NOMO-1 treated with DMSO at 0.1 percent for 48 hours (cell line): ENCODE measurements at regions not wholly inside any gene's neighbourhood (a gene's known extent, or its start where the extent isn't known, plus 50 kb on each side); places are given as distances from the start of the nearest gene placed in this dataset.
A peak's percentile ranks its signal among the peaks of the same experiment; 100 is the strongest.
"Not testable (repeated sequence)": the region's sequence is repeated elsewhere in the genome, so short reads cannot be mapped to it uniquely, and the experiment has no call there.

Source experiments
- DNase-seq: peaks from one replicate; lab custom pipeline; 2025; ENCODE audit not compliant: unreplicated experiment; lab: John Stamatoyannopoulos, UW

GRCh38 chr9:72433616-72434267, 68.7 kb upstream of the ZFAND5 start:
- DNase-seq, result not testable (repeated sequence)

- DNase-seq, result no peak
Observed at GRCh38 chr9:72431036-72431435, 66.0 kb upstream of the ZFAND5 start.

- DNase-seq, result no peak
Observed at GRCh38 chr9:72428329-72428728, 63.3 kb upstream of the ZFAND5 start.

GRCh38 chr9:72427801-72428200, 62.8 kb upstream of the ZFAND5 start:
- no peak for DNase-seq

DNA sequence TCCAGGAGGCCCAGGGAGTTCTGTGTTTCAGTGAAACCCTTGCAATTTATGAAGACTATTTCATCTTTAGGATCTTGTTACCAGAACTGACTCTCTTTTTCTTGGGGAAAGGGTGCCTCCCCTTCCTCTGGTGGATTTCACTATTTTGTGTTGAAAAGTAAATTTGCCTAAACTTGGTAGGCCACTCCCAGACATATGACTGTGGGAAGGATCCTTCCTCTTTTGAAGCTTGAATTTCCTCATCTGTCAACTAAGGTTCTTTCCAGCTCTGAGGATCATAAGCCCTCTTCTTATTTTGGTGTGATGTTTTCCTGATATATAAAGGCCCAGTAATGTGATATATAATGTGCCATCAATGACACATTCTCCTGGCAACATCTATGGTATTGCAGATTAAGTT, 59.1 kb upstream of the ZFAND5 start:
- peak; percentile 32 for DNase-seq

DNA sequence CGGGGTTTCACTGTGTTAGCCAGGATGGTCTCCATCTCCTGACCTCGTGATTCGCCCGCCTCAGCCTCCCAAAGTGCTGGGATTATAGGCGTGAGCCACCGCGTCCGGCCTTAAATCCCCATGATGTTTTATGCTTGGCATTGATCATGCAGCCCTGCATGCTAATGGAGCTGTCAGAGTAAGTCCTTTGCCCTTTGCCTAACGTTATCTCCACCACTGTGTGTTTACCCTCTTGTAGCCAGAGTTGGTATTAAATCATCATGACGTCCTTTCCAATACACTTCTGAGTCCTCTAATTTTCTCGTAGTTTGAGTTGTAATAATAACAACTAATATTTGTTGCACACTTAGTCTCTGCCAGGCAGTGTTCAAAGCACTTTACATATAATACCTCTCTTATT, 57.2 kb upstream of the ZFAND5 start:
- DNase-seq, result no peak

DNA sequence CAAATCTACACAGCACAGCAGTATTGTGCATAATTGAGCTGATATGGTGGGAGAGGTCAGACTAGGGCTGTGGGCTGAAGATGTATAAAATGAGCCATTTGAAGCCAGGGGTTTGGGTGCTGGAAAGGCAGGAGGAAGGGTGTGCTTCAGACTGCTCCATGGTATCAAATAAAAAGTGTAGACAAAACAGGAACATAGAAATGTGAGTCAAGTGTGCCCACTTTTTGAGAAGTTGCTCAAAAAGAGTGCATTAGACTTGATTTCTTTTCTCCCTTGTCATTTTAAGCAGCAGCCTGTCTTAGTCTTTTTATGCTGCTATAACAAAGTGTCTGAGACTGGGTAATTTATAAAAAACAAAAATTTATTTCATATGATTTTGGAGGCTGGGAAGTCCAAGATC, 55.8 kb upstream of the ZFAND5 start:
- no peak for DNase-seq

DNA sequence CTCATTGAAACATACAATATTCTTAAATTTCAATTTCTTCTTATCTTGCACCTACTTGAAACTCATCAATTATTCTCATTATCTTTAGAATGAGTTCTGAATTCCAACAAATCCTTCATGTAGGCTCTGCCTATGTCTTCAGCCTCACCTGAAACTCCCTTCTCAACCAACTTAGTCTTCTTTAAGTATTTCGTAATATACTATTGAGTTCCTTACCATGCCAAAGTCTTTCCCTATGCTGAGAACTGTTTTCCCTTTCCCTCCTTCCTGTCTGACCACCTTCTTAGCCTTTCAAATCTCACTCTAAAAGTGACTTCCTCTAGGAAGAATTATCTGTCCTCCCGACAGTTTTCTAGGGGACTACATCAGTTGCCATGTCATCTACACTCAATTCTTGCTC, 50.9 kb upstream of the ZFAND5 start:
- no peak for DNase-seq

GRCh38 chr9:72415163-72415562, 50.2 kb upstream of the ZFAND5 start:
- no peak for DNase-seq
